IMR-90 (cell line): ENCODE measurements at regions not wholly inside any gene's neighbourhood (a gene's known extent, or its start where the extent isn't known, plus 50 kb on each side); places are given as distances from the start of the nearest gene placed in this dataset.

Experiments
- BHLHE40 ChIP-seq: fragments of 150-350 bp; IDR thresholded peaks from 2 replicates; pipeline ENCODE4 v1.6.1; 2016; ENCODE audit warnings: mild to moderate bottlenecking, low read depth, low read length
- CTCF ChIP-seq: conservative IDR thresholded peaks from 2 replicates; pipeline ENCODE4 v1.5.1; 2012; ENCODE audit warnings: mild to moderate bottlenecking, low read depth, low read length, improper control_type of control experiment
- POLR2A ChIP-seq: IDR thresholded peaks from 2 replicates; pipeline ENCODE4 v1.6.1; 2012; ENCODE audit warnings: mild to moderate bottlenecking, low read depth, low read length
- RAD21 ChIP-seq: IDR thresholded peaks from 2 replicates; pipeline ENCODE4 v1.6.1; 2012; ENCODE audit warnings: low read length, improper control_type of control experiment

DNA sequence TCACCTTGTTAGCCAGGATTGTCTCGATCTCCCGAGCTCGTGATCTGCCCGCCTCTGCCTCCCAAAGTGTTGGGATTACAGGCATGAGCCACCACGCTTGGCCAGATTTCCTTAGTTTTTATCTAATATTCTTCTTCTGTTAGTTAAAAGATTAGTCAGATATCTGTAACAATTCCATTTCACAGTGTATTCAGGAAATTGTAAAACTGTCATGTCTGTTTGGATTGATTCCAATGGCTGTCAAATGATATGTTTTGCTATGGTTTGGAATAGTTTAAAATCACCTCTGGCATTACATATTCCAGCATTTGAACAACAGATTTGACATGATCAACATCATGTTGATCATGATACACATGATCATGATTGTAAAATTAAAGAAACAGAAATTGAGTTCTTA is 193.6 kb upstream of the DAB2 start:
- TF ChIP-seq POLR2A (no peak), CTCF (no peak), BHLHE40 (no peak), RAD21 (no peak)
